Stomach (tissue), 4 donors: ENCODE measurements at regions not wholly inside any gene's neighbourhood (a gene's known extent, or its start where the extent isn't known, plus 50 kb on each side); places are given as distances from the start of the nearest gene placed in this dataset.

ENCODE experiments used
- EP300 ChIP-seq: sonication (generic); formaldehyde crosslinking; IDR thresholded peaks from one replicate; pipeline ENCODE4 v1.6.1; 2017; ENCODE audit warnings: antibody characterized with exemption
- POLR2A ChIP-seq, 4 donors: fragments of 450-650 bp; IDR thresholded peaks; one replicate each; pipeline ENCODE4 v1.6.1; 2016; ENCODE audit warnings: antibody characterized with exemption in 4 of 4, control low read depth in 2 of 4, mild to moderate bottlenecking in 1 of 4, moderate library complexity in 1 of 4
- POLR2AphosphoS5 ChIP-seq, 3 donors: sonication (generic); formaldehyde crosslinking; IDR thresholded peaks; one replicate each; pipeline ENCODE4 v1.6.1; 2016; ENCODE audit warnings: antibody characterized with exemption in 3 of 3
- TF ChIP-seq, protein P1 (sequence below), 7 experiments: fragments of 450-650 bp in 4 of 7; fragments of 200-600 bp in 3 of 7; sonication (generic) in 3 of 7; IDR thresholded peaks; one replicate each; pipeline ENCODE4 v1.5.1; 2016 to 2019; ENCODE audit warnings: antibody characterized with exemption in 7 of 7, control low read depth in 2 of 7, mild to moderate bottlenecking in 1 of 7

DNA sequence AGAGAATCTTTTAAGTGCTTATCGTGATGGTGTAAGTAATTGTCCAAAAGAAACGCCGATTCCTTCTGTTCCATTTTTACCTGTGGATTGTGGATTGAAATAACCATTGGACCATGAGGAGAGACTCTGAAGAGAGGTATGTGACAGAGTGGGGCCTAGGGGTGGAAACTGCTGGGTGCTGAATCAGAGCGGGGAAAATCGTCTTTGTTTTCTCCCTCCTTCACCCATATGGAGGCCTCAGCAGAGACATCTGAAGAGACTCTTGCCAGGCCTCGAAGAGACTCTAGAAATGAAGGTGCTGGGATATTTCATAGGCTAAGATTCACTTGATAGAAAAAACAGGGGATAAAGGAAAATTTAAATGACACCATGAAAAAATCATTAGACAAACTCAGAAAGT, 1327.0 kb downstream of the BRINP3 start:
- TF ChIP-seq, protein P1, sequence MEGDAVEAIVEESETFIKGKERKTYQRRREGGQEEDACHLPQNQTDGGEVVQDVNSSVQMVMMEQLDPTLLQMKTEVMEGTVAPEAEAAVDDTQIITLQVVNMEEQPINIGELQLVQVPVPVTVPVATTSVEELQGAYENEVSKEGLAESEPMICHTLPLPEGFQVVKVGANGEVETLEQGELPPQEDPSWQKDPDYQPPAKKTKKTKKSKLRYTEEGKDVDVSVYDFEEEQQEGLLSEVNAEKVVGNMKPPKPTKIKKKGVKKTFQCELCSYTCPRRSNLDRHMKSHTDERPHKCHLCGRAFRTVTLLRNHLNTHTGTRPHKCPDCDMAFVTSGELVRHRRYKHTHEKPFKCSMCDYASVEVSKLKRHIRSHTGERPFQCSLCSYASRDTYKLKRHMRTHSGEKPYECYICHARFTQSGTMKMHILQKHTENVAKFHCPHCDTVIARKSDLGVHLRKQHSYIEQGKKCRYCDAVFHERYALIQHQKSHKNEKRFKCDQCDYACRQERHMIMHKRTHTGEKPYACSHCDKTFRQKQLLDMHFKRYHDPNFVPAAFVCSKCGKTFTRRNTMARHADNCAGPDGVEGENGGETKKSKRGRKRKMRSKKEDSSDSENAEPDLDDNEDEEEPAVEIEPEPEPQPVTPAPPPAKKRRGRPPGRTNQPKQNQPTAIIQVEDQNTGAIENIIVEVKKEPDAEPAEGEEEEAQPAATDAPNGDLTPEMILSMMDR (IDR thresholded peaks at IDR 0.05): no peak
- TF ChIP-seq POLR2A (IDR thresholded peaks at IDR 0.05) (no peak), EP300 (no peak), POLR2AphosphoS5 (IDR thresholded peaks at IDR 0.05) (no peak)
